Esophagus muscularis mucosa (tissue), 4 donors: ENCODE measurements at regions not wholly inside any gene's neighbourhood (a gene's known extent, or its start where the extent isn't known, plus 50 kb on each side); places are given as distances from the start of the nearest gene placed in this dataset.

Experiments used
- EP300 ChIP-seq: sonication (generic); formaldehyde crosslinking; IDR thresholded peaks from one replicate; pipeline ENCODE4 v1.6.1; 2017; ENCODE audit warnings: antibody characterized with exemption
- POLR2A ChIP-seq: fragments of 450-650 bp; IDR thresholded peaks from one replicate; pipeline ENCODE4 v1.6.1; 2017; ENCODE audit warnings: antibody characterized with exemption, moderate library complexity, mild to moderate bottlenecking, low read depth
- POLR2AphosphoS5 ChIP-seq, 2 donors: sonication (generic); formaldehyde crosslinking; IDR thresholded peaks; one replicate each; pipeline ENCODE4 v1.6.1; 2017; ENCODE audit warnings: antibody characterized with exemption in 2 of 2
- TF ChIP-seq, protein P1 (sequence below), 3 experiments: fragments of 200-600 bp in 2 of 3; fragments of 450-650 bp in 1 of 3; sonication (generic) in 2 of 3; IDR thresholded peaks; one replicate each; pipeline ENCODE4 v1.5.1; 2017 to 2019; ENCODE audit warnings: antibody characterized with exemption in 3 of 3, mild to moderate bottlenecking in 2 of 3, moderate library complexity in 1 of 3

DNA sequence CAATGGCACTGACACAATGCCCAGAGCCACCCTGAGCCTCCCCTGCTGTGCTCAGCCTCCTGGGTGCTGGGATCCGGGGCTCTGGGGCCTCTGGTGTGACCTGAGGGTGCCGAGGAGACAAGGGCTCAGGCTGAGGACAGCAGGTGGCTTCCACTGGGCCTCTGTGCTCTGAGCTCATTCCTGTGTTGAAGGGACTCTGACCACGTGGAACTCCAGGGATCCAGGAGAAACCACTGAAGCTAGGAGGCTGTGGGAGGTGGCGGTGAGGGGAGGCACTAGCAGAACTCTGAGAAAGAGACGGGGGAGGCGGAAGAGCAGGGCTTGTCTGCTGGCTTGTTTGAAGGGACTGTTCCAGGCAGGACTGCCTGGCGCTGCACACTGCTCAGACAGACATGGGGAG lies 318.7 kb upstream of the IRX1 start:
- TF ChIP-seq, protein P1, sequence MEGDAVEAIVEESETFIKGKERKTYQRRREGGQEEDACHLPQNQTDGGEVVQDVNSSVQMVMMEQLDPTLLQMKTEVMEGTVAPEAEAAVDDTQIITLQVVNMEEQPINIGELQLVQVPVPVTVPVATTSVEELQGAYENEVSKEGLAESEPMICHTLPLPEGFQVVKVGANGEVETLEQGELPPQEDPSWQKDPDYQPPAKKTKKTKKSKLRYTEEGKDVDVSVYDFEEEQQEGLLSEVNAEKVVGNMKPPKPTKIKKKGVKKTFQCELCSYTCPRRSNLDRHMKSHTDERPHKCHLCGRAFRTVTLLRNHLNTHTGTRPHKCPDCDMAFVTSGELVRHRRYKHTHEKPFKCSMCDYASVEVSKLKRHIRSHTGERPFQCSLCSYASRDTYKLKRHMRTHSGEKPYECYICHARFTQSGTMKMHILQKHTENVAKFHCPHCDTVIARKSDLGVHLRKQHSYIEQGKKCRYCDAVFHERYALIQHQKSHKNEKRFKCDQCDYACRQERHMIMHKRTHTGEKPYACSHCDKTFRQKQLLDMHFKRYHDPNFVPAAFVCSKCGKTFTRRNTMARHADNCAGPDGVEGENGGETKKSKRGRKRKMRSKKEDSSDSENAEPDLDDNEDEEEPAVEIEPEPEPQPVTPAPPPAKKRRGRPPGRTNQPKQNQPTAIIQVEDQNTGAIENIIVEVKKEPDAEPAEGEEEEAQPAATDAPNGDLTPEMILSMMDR (IDR thresholded peaks at IDR 0.05), result no peak
- TF ChIP-seq POLR2AphosphoS5 (IDR thresholded peaks at IDR 0.05) (no peak), EP300 (no peak), POLR2A (no peak)
